ENCODE measurements at regions not wholly inside any gene's neighbourhood (a gene's known extent, or its start where the extent isn't known, plus 50 kb on each side); places are given as distances from the start of the nearest gene placed in this dataset.
A peak's percentile ranks its signal among the peaks of the same experiment; 100 is the strongest.

DNA sequence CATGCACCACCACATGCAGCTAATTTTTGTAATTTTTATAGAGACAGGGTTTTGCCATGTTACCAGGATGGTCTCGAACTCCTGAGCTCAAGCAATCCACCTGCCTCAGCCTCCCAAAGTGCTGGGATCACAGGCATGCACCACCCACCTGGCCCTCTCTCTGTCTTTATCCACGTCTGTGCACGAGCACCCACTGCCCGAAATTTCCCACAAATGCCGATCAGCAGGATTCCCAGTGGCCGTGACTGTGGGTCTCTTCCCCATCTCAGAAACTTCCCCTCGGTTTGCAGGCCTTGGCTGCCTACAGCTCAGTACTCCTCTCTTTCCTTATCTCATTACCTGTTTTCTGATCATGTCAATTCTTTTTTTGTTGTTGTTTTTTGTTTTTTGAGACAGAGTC is 217.3 kb downstream of the TTC32 start:
- H4K91ac ChIP-seq (ENCODE audit: insufficient read length, low read depth, low read length), result no peak overlapping the region
- Mint-ChIP-seq H3K36me3 (ENCODE audit: insufficient read depth in 1 of 3, low read depth in 3 of 3) (no peaks in the 10 kb centered on the region), H3K4me1 (no peaks in the 10 kb centered on the region), H3K27me3 (ENCODE audit: low read depth) (peaks cover under 1% of the 10 kb centered on the region; the same call in 1 of the 2 replicates), H3K9me3 (no peaks in the 10 kb centered on the region), H3K4me3 (no peak overlapping the region), H3K27ac (no peak overlapping the region; a peak in 1 of 7 replicates)
- no peak overlapping the region for H3K4ac ChIP-seq (ENCODE audit: low read depth, low read length)
- H4K5ac ChIP-seq (ENCODE audit: insufficient read length, low read depth, low read length), result no peak overlapping the region
- no CpG with 5 or more reads among the region's 7 CpGs for WGBS (ENCODE audit: extremely low coverage, insufficient read length, low lambda C conversion rate)
- no peak overlapping the region for H3K9ac ChIP-seq (ENCODE audit: extremely low read depth, insufficient read length, low read length)
- no peak overlapping the region for H3K14ac ChIP-seq (ENCODE audit: insufficient read depth, low read length)
- H2BK5ac ChIP-seq (ENCODE audit: insufficient read length, low read length), result no peak overlapping the region
- no peak overlapping the region for H3K18ac ChIP-seq (ENCODE audit: insufficient read length, low read depth, low read length)
- no peaks in the 10 kb centered on the region for H3K9me3 ChIP-seq (ENCODE audit: control insufficient read depth, low read depth, low read length)
- H3K27me3 ChIP-seq (ENCODE audit: insufficient read depth, low read length), result no peaks in the 10 kb centered on the region
- no peak overlapping the region for H2BK12ac ChIP-seq (ENCODE audit: insufficient read length, low read depth, low read length)
- H4K20me1 ChIP-seq (ENCODE audit: control insufficient read depth, insufficient read depth, insufficient read length), result no peaks in the 10 kb centered on the region
- H2AFZ ChIP-seq (ENCODE audit: low read length), result no peak overlapping the region
- no peak overlapping the region for H3T11ph ChIP-seq (ENCODE audit: low read length)
- H2BK15ac ChIP-seq (ENCODE audit: low read depth, low read length), result no peak overlapping the region
- H3K23me2 ChIP-seq (ENCODE audit: insufficient read length, low read depth, low read length, poor library complexity, severe bottlenecking), result no peaks in the 10 kb centered on the region
- H2AK5ac ChIP-seq (ENCODE audit: insufficient read length, low read length), result no peak overlapping the region
- no peaks in the 10 kb centered on the region; the same call in 1 of the 2 replicates for H3K4me1 ChIP-seq (ENCODE audit: insufficient read depth, low read length)
- DNase-seq, result peak; percentile 7
- no peak overlapping the region for H3K56ac ChIP-seq (ENCODE audit: insufficient read length, low read depth, low read length)
- H2BK120ac ChIP-seq (ENCODE audit: low read depth, low read length, poor library complexity, severe bottlenecking), result no peak overlapping the region
- no peak overlapping the region for H3K4me2 ChIP-seq (ENCODE audit: insufficient read depth, insufficient read length, low read length)
- no peak overlapping the region for H2BK20ac ChIP-seq (ENCODE audit: low read depth, low read length, poor library complexity, severe bottlenecking)
- H3K27ac ChIP-seq (ENCODE audit: insufficient read length, low read depth, low read length), result no peak overlapping the region
- TF ChIP-seq CTCF (conservative IDR thresholded peaks at IDR 0.05), result no peak
- no peak overlapping the region for H4K8ac ChIP-seq (replicated peaks; ENCODE audit: insufficient read length, low read depth, low read length)
- no peaks in the 10 kb centered on the region for H3K79me2 ChIP-seq (ENCODE audit: insufficient read depth, low read length)
- no peaks in the 10 kb centered on the region for H3K79me1 ChIP-seq (ENCODE audit: insufficient read depth, low read depth, low read length, poor library complexity, severe bottlenecking)
- no peak overlapping the region for H3K23ac ChIP-seq (ENCODE audit: insufficient read length, low read depth, low read length)

All from H9 (cell line).